ENCODE measurements at regions not wholly inside any gene's neighbourhood (a gene's known extent, or its start where the extent isn't known, plus 50 kb on each side); places are given as distances from the start of the nearest gene placed in this dataset.

- DNase-seq, result no peak
These were observed 99.3 kb downstream of the GLUL start for GRCh38 chr1:182292193-182292741.

GRCh38 chr1:182291584-182292192, 99.9 kb downstream of the GLUL start:
- no peak for DNase-seq

- no peak for DNase-seq
These were observed 102.6 kb downstream of the GLUL start for GRCh38 chr1:182288749-182289604.

- DNase-seq, result no peak
These were observed 104.8 kb downstream of the GLUL start for GRCh38 chr1:182286761-182287160.

GRCh38 chr1:182283746-182284544, 107.6 kb downstream of the GLUL start:
- DNase-seq, result no peak

GRCh38 chr1:182281541-182281940, 110.0 kb downstream of the GLUL start:
- DNase-seq, result no peak

- DNase-seq, result no peak
These were observed 111.1 kb downstream of the GLUL start for GRCh38 chr1:182280504-182280900.

- DNase-seq, result no peak
These were observed 111.7 kb downstream of the GLUL start for GRCh38 chr1:182279724-182280503.

GRCh38 chr1:182279302-182279701, 112.3 kb downstream of the GLUL start:
- no peak for DNase-seq

GRCh38 chr1:182278144-182279054, 113.2 kb downstream of the GLUL start:
- DNase-seq, result no peak

GRCh38 chr1:182275271-182275670, 116.3 kb downstream of the GLUL start:
- no peak for DNase-seq

GRCh38 chr1:182274618-182275017, 117.0 kb downstream of the GLUL start:
- no peak for DNase-seq

- DNase-seq, result no peak
These were observed 120.9 kb downstream of the GLUL start for GRCh38 chr1:182270731-182271130.

GRCh38 chr1:182269097-182269496, 122.5 kb downstream of the GLUL start:
- no peak for DNase-seq

GRCh38 chr1:182268669-182269068, 122.9 kb downstream of the GLUL start:
- DNase-seq, result no peak

- DNase-seq, result no peak
These were observed 127.4 kb downstream of the GLUL start for GRCh38 chr1:182264185-182264584.

- DNase-seq, result no peak
These were observed 127.9 kb downstream of the GLUL start for GRCh38 chr1:182263706-182264105.

GRCh38 chr1:182262425-182262824, 129.2 kb downstream of the GLUL start:
- no peak for DNase-seq

GRCh38 chr1:182261655-182262054, 129.9 kb downstream of the GLUL start:
- DNase-seq, result no peak

GRCh38 chr1:182260516-182260915, 131.1 kb downstream of the GLUL start:
- no peak for DNase-seq

GRCh38 chr1:182259968-182260367, 131.6 kb downstream of the GLUL start:
- no peak for DNase-seq

Data from NCI-H1417 treated with DMSO at 0.1 percent for 48 hours (cell line).